A204.1 (cell line): ENCODE measurements at regions not wholly inside any gene's neighbourhood (a gene's known extent, or its start where the extent isn't known, plus 50 kb on each side); places are given as distances from the start of the nearest gene placed in this dataset.
A peak's percentile ranks its signal among the peaks of the same experiment; 100 is the strongest.

ENCODE experiments used
- FAIRE-seq: peaks from 2 replicates; lab custom pipeline; 2012; peaks lifted over from hg19 to GRCh38; lab: Jason Lieb, UNC

DNA sequence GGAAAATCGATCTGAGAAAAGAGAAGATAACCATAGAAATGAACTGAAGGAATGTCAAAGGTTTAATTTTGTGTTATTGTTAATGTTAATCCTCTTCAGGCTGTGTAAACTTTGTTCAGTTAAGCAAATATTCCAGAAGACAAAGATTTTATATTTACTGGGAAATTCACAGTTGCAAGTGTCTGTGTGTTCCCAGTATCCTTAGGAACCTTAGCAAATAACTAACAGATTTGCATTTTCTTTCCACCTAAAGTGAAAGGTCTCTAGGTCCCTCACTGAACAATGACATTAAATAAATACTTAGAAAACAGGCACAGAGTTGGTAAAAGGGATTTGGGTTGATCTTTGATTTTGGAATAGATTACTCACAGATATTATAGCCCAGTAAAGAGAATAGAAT lies 324.7 kb downstream of the C4orf33 start:
- no peak for FAIRE-seq

DNA sequence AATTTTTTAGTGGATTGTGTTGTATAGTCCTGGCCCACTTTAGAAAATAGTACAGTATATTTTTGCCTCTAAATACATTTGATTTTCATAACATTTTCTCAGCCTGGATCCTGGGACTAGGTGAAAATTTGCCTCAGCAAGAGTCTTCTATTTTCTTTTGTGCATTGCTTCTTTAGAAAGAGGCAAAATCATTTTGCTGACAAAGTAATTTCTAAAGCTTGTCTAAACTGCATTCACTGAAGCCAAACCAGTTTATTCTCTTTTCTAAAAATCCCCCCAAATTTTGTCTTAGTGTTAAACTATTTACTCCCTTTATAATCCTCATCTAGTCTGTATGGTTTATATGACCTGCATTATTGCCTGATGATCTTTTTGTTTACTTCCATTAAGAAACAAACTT lies 326.3 kb downstream of the C4orf33 start:
- no peak for FAIRE-seq

DNA sequence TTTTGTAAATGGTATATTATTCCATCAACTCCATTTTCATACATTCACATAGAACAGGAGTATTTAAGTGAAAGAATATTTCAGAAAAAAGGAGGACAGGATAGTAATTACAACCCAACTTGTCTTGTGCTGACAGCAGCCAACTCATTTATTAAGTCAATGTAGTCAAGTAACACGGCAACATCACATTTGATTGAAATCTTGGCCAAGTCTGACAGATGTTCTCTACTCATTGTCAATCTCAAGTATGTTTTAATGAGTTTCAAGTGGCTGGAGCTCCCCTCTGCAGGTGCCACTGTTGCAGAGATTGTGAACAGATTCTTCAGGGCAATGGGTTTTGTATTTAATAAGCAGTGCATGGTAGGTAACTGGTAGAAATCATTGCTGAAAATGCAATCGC lies 332.5 kb downstream of the C4orf33 start:
- no peak for FAIRE-seq

DNA sequence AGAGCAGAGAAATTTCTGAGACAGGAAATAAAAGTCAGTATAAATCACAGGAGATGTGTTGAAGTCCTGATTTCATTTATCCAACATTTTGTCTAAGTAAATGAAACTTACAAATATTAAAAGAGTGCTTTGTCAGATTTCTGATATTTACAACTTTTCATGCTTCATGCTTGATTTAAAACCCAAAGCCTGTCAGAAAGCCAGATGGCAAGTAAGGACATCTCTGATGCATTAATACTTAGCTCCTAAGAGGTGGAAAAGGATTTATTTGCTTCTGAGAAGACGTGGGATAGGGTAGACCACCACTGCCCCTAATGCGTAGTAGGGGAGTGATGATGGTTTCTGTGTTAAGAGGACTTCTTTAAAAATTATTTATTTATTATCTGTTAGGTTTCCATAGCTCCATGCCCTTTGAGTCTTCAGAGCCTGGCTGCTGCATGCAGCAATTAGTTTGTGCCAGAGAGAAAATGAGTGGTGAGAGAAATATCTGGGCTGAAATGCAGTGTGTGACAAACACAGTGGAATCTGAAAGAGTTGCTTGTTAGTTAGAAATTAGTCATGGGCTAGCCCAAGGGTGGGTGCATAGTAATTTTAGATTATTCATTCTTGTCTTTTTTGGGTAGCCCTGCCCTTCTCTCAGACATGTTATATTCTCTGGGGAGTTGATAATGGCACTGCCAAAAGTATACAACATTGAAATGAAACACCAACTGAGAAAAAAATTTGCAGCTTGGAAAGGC lies 333.8 kb downstream of the C4orf33 start:
- FAIRE-seq: no peak

DNA sequence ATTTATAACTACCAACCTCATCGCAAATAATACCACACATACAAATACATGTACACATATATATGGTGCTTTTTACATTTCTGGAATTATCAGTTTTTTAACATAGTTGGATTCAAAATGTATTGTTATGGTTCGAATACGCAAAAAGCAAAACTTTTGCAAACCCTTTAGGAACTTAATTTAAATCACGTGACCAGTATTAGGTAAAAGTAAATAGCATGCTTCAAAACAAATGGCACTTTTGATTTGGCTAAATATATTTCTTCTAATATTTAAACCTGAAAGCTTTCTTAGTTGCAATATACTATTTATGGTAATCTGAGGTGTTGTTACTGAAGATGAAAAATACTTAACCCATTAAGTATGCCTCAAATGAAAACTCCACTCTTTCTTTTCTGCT lies 341.4 kb downstream of the C4orf33 start:
- FAIRE-seq: no peak

DNA sequence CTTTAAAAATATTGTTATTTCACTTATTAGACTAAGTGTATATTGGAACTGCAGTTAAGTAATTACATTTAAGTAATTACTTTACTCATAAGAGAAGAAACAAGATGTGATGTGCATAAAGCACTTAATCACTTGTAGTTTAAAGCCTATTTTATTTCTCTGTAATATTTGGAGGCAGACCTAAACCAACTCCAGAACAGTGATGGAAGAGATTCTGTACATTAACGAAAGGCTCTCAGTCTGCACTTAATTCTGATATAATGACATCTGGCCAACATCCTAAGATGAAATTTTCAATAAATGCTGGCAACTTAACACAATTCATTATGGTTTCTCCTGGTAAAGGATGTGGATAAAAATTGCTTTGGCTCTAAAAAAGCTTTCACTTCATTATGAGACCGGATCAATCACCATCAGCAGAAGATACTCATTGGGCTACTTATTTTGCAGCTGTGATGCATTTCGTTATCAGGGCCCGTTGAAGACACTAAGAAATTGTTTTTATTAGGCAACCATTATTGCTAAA lies 342.6 kb downstream of the C4orf33 start:
- no peak for FAIRE-seq

DNA sequence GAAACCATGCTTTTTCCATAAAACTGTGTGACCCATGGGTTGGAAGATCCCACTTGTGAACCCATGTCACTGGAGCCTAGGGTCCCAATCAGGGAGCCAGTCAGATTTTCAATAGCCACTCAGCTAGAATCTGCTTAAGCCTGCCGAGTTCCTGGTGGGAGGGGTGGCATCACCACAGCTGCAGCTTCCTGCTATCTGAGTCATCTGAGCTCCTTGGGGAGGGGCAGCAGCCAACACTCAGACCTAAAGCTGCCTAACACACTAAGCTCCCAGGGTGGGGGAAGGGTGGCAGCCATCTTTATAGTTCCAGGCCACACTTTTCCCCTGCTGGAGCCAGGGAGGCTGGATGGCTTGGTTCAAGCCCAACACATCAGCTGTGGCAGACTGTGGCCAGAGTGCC lies 350.1 kb downstream of the C4orf33 start:
- no peak for FAIRE-seq

DNA sequence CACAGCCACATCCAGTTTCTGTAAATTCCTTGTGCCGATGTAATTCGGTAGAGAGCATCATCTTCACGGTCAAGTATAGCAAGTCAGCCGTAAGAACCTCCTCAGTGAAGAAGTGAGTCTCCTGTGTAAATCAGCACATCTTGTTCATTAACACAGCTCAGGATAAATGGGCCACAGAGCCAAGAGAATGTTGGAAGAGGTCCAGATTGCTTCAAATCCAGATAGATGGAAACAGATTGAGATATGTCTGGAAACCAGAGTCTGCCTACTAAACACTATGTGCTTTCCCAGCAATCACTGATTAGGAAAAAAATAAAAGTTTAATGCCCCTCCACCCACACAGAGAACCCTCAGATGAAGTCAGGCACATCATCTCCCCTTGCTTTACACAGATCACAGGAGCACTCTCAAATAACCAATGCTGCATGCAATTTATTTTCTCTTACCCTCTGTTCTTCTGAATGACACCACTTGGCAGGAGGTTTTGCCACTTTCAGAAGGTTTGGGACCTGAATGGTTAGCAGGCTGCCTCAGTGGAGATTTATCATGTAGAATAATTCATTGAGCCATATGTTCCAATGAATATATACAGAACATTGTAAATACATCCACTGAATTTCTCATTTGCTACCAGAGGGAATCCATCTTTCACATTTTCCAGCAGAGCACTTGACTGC lies 357.7 kb downstream of the C4orf33 start:
- FAIRE-seq: no peak

DNA sequence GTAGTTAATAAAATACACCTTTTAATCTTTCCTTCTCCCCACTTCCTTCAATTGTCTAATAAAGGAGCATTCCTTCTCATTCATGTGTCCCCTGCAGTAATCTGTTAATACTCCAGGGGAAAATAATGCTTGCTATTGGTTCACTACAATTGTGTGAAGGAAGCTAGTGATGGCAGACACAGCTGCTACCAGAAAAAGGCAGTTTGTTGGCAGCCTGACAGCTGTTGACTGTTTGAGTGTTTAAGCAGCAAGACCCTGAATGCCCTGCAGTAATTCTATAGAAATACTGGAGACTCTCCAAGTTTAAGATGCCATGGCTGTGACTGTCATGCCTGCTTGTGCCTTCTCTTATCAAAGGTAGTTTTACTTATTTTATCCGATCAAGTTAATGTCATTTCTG lies 359.5 kb downstream of the C4orf33 start:
- no peak for FAIRE-seq

DNA sequence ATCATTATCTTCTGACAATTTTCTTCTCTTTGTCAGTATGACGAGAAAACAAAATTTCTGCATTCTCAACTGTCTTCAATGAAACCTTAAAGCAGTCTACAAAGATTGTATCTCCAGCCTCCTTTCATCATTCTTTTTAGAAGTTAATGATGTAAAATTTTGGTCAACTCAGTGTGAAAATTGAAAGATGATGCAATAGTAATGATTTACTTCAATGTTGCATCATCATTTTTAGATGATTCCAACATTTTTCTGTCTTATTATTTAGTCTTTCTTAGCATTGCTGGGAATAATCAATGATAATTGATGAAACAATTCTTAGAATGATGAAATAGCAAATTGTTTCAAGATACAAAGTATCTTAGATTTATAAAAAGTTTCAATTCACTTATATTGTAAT lies 372.7 kb downstream of the C4orf33 start:
- FAIRE-seq: no peak

DNA sequence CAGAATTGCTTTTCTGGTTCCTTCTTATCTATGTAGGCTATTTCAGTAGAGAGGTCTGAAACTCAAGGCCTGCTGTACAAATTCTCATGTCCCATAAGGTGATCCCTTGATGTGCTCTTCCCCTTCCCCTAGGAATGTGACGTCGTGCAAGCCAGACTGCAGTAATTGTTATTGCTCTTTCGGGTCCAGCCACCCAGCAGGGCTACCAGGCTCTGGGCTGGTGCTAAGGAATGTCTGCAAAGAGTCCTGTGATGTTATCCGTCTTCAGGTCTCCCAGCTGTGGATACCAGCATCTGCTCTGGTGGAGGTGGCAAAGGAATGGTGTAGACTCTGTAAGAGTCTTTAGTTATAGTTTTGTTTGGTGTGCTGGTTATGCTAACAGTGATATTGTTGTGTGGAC lies 378.7 kb downstream of the C4orf33 start:
- FAIRE-seq: no peak

DNA sequence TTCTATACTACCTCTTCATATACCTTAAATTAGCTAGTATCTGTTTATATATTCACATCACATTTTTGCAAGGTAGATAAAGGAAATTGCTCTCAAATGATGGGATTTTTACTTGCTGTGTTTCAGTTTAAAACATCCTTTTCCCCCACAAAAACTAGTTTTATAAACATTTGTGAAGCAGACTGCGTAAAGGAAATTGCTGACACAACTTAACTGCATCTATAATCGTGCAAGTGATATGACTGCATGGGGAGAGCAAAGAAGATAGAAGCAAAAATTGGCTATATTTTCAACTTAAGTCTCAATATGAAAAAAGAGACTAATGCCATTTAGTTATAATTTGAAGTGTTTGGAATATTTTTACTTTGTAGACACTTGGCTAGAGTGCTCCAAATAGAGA lies 385.2 kb downstream of the C4orf33 start:
- FAIRE-seq: no peak

DNA sequence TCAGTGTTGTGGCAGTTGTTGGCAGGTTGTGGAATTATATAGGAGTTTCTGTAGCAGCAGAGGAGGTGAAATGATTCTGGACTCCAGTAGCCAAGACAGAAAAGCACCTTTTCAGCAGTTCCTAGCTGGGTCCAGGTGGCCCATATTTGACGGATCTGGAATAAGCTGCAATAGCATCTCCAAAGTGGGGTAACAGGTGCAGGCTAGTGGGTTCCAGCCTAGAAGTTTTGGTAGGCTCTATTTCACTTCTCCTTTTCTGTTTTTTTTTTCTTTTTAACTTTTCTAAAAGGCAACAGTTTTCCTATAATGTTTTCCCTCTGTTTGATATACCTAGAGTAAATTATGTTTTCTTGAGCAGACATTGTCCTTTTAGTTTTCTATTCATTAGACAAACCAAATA lies 392.5 kb downstream of the C4orf33 start:
- FAIRE-seq: no peak

DNA sequence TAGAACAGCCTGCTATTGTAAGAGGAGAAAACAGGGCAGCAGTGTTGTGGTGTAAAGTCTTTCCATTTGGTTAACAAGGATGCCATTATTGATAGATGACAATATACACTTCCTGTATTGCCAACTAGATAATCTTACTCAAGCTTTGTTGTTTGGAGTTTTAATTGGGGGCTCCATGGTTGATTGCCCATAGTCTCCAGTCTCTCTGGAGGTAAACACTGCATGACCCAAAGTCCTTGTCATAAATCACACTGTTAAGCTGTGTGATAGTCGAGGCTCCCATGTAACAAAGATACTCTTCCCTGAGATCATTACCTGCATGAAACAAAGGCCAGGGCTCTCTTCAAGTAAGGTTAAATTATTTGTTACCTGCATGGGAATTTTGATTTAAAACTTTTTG lies 394.6 kb downstream of the C4orf33 start:
- no peak for FAIRE-seq

DNA sequence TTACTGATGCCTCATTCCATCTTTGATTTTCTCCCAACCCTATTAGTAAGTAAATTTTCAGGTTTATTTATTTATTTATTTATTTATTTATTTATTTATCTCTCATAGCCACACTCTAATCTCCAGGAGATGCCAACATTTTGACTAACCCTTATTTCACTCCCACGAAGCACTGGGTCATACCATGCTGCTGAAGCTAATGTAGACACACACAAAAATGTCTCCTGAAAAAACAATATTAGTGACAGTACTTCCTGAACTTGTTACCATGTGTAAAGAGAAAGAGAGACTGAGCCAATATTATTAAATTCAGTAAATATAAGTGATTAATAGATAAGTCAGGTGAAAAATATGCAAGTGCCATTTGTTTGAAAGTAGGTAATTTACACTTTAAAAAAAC lies 402.7 kb downstream of the C4orf33 start:
- no peak for FAIRE-seq

DNA sequence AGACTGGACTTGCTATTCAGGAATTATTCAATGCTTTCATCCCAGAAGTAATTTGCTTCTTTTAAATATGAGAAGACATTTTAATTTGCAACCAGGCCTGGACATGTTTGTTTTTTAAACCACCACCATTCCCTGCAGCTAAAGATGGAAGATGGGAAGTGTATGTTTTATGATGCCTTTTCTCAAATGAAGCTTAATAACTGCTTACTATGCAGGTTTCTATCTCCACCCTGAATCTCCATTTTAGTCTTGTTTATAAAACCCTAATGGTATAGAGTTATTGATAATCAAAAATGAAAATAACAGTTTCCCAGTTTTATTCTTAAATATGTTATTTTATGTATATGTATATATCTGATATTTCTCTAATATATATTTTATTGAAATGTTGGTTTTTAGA lies 418.9 kb downstream of the C4orf33 start:
- FAIRE-seq: peak; percentile 83

DNA sequence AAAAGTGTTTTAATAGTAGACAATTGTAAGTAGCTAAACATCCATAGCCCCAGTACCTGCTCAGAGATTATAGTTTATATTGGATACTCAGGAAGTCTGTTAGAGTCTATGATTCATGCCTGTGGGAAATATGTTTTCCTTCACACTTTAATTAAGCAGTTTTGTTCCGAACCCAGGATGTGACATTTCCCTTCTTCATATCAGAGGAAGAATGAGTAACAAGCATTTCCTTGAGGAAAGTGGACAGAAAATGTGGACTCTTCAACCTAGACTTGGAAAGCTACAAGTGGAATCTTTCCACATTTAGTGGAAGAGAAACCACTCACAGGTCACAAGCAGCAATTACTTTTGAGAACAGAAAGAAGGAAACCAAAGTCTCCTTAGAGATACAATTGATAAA lies 419.4 kb downstream of the C4orf33 start:
- FAIRE-seq: no peak

DNA sequence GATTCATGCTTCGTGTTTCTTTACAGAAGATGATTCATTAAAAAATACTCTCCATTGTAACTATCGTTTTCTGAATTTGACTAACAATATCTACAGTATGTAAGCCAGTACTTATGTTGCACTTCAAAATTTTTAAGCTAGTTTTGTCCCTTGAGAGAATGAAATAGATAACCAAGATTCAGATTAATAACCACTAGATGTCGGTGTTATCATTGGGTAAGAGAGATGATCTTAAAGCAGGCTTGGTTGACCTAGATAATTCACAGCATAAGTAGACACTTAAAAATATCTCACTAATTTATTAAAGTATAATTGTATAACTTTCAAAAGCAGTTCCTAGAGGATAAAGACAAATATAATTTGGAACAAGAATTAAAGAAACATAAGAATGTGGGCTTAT lies 430.9 kb downstream of the C4orf33 start:
- peak; percentile 97 for FAIRE-seq

DNA sequence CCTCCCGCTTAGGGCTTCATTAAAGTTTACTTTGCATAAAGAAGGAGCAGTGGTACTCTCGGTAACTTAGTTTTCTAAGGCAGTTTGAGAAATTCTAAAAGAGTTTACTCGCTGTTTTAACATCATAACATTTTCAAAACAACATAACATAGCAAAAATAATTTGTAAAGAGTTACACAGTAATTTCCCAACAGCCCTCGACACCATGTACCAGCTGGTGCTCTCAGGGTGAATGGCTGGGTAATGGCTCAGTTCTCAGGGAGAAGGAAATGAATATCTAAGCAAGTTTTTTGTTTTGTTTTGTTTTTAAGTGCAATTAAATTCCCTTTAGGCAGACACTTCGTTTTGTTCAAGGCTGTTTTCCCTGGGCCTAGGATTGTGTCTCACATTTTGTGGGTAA lies 435.3 kb downstream of the C4orf33 start:
- FAIRE-seq: no peak

DNA sequence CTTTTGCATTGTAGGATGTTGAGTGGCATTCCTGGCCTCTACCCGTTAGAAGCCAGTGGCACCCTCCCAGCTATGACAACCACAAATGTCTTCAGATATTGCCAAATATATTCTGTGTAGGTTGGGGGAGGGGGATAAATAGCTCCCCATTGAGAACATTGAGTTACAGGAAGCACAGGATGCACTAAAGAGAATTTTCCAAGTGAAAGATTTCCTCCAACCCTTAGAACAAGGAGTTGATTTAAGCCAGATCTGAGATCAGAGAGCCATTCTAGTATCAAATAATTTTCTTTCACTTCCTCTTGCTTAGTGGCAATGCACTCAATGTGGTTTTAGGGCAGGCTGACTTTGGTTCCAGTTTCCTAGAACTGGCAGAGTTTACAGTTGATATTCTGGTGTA lies 436.6 kb downstream of the C4orf33 start:
- no peak for FAIRE-seq

DNA sequence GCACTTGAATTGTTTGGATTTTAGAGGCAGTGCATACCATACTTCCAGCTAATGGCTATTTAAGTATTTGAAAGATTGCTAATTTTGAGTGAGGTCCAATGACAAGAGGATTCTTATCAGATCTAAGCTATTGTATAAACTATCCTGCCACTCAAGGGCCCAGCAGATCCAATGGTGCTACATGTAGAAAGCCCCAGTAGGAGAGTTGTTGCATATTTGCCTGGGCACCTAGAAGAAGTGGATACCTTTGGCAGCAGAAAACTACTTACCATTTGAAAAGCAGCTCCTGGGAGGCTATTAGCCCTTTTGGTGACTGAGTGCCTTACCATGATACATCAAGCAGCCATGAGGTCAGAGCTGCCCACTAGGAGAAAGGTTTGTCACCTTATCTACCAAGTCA lies 447.3 kb downstream of the C4orf33 start:
- no peak for FAIRE-seq

DNA sequence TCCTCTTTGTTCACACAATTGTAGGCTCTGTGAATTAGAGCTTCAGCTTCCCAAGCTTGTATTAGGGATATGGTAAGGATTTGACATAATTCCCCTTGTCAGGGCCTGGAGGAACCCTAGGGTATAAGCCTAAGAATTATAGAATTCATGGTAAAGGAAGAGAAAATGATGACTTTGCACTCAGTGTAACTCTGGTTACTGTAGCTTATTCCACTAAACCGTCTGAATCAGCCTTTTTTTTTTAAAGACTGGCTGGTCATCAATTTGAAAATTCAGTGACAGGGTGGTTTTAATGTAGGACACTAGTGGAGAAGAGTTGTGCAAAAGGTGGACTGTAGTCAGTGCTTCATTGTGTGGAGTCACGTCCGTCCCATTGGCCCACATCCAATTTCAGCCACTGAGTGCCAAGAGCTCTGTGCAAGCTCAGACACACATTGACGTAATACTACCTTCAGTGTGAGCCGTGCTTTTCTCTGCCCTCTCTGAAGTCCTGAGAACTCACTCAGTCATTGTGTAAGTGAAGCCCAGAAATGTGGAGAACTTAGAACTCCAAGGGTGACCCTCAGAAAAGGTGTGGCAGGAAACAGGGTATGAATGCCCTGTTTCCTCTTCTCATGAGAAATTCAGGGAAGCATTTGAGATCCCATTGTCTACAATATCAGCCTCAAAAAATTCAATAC lies 449.8 kb downstream of the C4orf33 start:
- no peak for FAIRE-seq

DNA sequence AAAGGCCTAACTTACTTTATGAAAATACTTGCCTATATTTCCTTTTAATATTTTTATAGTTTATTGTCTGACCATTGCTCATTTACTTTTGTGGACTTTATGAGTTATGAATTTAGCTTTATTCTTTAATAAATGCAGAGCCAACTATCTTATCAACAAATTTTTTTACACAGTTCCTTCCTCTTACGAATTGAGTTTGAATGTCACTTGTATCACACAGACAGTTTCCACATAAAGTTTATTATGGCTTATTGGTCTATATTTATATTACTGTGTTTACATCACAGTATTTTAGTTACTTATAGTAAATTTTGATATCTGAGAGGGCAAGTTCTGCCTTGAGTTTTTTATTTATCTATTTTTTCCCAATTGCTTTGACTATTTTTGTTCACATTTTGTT lies 450.6 kb downstream of the C4orf33 start:
- FAIRE-seq: peak; percentile 44
